ENCODE measurements at regions not wholly inside any gene's neighbourhood (a gene's known extent, or its start where the extent isn't known, plus 50 kb on each side); places are given as distances from the start of the nearest gene placed in this dataset.
"Not testable (repeated sequence)": the region's sequence is repeated elsewhere in the genome, so short reads cannot be mapped to it uniquely, and the experiment has no call there.

- DNase-seq (ENCODE audit: low spot score) = no peak
Observed at GRCh38 chr6:112459758-112460304, 112.7 kb downstream of the RFPL4B start.

- DNase-seq (ENCODE audit: low spot score) = no peak
Observed at GRCh38 chr6:112464901-112465665, 118.0 kb downstream of the RFPL4B start.

- DNase-seq (ENCODE audit: low spot score) = no peak
Observed at GRCh38 chr6:112466373-112467151, 119.4 kb downstream of the RFPL4B start.

- DNase-seq (ENCODE audit: low spot score) = no peak
Observed at GRCh38 chr6:112468359-112468758, 121.2 kb downstream of the RFPL4B start.

- no peak for DNase-seq (ENCODE audit: low spot score)
Observed at GRCh38 chr6:112469306-112469705, 122.2 kb downstream of the RFPL4B start.

- no peak for DNase-seq (ENCODE audit: low spot score)
Observed at GRCh38 chr6:112470376-112470775, 123.2 kb downstream of the RFPL4B start.

- DNase-seq (ENCODE audit: low spot score) = no peak
Observed at GRCh38 chr6:112470950-112471349, 123.8 kb downstream of the RFPL4B start.

- no peak for DNase-seq (ENCODE audit: low spot score)
Observed at GRCh38 chr6:112475083-112475482, 128.0 kb downstream of the RFPL4B start.

GRCh38 chr6:112477125-112477524, 130.0 kb downstream of the RFPL4B start:
- DNase-seq (ENCODE audit: low spot score) = no peak

GRCh38 chr6:112478036-112478435, 130.9 kb downstream of the RFPL4B start:
- no peak for DNase-seq (ENCODE audit: low spot score)

- not testable (repeated sequence) for DNase-seq (ENCODE audit: low spot score)
Observed at GRCh38 chr6:112479975-112480374, 132.8 kb downstream of the RFPL4B start.

- no peak for DNase-seq (ENCODE audit: low spot score)
Observed at GRCh38 chr6:112480553-112480952, 133.4 kb downstream of the RFPL4B start.

GRCh38 chr6:112481211-112481610, 134.1 kb downstream of the RFPL4B start:
- no peak for DNase-seq (ENCODE audit: low spot score)

GRCh38 chr6:112482373-112482772, 135.2 kb downstream of the RFPL4B start:
- DNase-seq (ENCODE audit: low spot score) = no peak

GRCh38 chr6:112485120-112485826, 138.1 kb downstream of the RFPL4B start:
- no peak for DNase-seq (ENCODE audit: low spot score)

GRCh38 chr6:112485827-112486212, 138.7 kb downstream of the RFPL4B start:
- DNase-seq (ENCODE audit: low spot score) = no peak

- DNase-seq (ENCODE audit: low spot score) = no peak
Observed at GRCh38 chr6:112486454-112486853, 139.3 kb downstream of the RFPL4B start.

GRCh38 chr6:112488238-112488637, 141.1 kb downstream of the RFPL4B start:
- no peak for DNase-seq (ENCODE audit: low spot score)

- peak; percentile 36 for DNase-seq (ENCODE audit: low spot score)
Observed at GRCh38 chr6:112501705-112502104, 154.6 kb downstream of the RFPL4B start.

GRCh38 chr6:112502351-112503090, 155.4 kb downstream of the RFPL4B start:
- peak; percentile 45 for DNase-seq (ENCODE audit: low spot score)

- DNase-seq (ENCODE audit: low spot score) = peak; percentile 88
Observed at GRCh38 chr6:112503091-112503596, 156.0 kb downstream of the RFPL4B start.

Data from pons (tissue), 1 donor.